ENCODE measurements at regions not wholly inside any gene's neighbourhood (a gene's known extent, or its start where the extent isn't known, plus 50 kb on each side); places are given as distances from the start of the nearest gene placed in this dataset.

GRCh38 chr2:221680548-221680947 lies 108.4 kb upstream of the EPHA4 start:
- Histone ChIP-seq H3K27me3 (ENCODE audit: insufficient read depth, low read depth) (no peaks in the 10 kb centered on the region), H3F3A (ENCODE audit: insufficient read depth, low read depth) (no peaks in the 10 kb centered on the region), H3K4me3 (no peak overlapping the region), H3K4me2 (no peak overlapping the region), H3K36me3 (ENCODE audit: low read depth) (no peaks in the 10 kb centered on the region), H3K79me2 (ENCODE audit: low read depth) (no peaks in the 10 kb centered on the region), H3K9me2 (ENCODE audit: insufficient read depth) (no peaks in the 10 kb centered on the region), H3K27ac (no peak overlapping the region), H2AFZ (no peak overlapping the region), H3K4me1 (replicated peaks; ENCODE audit: insufficient read depth) (no peaks in the 10 kb centered on the region), H3K9me3 (ENCODE audit: insufficient read depth, low read depth) (no peaks in the 10 kb centered on the region), H4K20me1 (ENCODE audit: insufficient read depth) (no peaks in the 10 kb centered on the region)
- BruUV-seq (replicated peaks): no TSS peak
- TF ChIP-seq, protein P1, sequence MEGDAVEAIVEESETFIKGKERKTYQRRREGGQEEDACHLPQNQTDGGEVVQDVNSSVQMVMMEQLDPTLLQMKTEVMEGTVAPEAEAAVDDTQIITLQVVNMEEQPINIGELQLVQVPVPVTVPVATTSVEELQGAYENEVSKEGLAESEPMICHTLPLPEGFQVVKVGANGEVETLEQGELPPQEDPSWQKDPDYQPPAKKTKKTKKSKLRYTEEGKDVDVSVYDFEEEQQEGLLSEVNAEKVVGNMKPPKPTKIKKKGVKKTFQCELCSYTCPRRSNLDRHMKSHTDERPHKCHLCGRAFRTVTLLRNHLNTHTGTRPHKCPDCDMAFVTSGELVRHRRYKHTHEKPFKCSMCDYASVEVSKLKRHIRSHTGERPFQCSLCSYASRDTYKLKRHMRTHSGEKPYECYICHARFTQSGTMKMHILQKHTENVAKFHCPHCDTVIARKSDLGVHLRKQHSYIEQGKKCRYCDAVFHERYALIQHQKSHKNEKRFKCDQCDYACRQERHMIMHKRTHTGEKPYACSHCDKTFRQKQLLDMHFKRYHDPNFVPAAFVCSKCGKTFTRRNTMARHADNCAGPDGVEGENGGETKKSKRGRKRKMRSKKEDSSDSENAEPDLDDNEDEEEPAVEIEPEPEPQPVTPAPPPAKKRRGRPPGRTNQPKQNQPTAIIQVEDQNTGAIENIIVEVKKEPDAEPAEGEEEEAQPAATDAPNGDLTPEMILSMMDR (conservative IDR thresholded peaks at IDR 0.05): no peak
- intact Hi-C loops (cut with micrococcal nuclease; ENCODE audit: unreplicated experiment): no loop called here
- CTCF ChIA-PET: interaction anchor here (0.6 kb wide), 1 partner anchor 99 kb away, joined by 5 read pairs; no protein-coding TSS in a partner anchor
- no peak for DNase-seq
- POLR2A ChIA-PET (ENCODE audit: unreplicated experiment): no interaction called here

DNA sequence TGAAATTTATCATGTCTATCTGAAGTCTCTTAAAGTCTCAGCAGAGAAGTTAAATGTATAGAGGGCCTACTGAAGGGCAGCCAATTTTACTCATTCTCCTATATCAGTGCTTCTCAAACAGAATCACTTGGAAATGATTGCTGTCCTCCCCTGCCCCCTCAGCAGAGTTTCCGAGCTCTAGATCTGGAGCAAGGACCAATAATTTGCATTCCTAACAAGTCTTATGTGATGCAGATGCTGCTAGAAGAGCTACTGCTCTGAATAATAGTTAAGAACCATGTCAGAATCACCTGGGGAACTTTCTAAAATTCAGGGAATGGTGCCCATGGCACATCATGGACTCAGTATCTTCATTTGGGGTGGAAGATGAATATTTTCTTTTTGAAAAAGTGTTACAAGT lies 105.6 kb upstream of the EPHA4 start:
- DNase-seq: no peak
- CTCF ChIA-PET: no interaction called here
- Histone ChIP-seq H3K4me1 (replicated peaks; ENCODE audit: insufficient read depth) (no peaks in the 10 kb centered on the region), H3K4me3 (no peak overlapping the region), H3K9me2 (ENCODE audit: insufficient read depth) (no peaks in the 10 kb centered on the region), H3K79me2 (ENCODE audit: low read depth) (no peaks in the 10 kb centered on the region), H4K20me1 (ENCODE audit: insufficient read depth) (no peaks in the 10 kb centered on the region), H3K9me3 (ENCODE audit: insufficient read depth, low read depth) (no peaks in the 10 kb centered on the region), H3K36me3 (ENCODE audit: low read depth) (no peaks in the 10 kb centered on the region), H3F3A (ENCODE audit: insufficient read depth, low read depth) (no peaks in the 10 kb centered on the region), H2AFZ (no peak overlapping the region), H3K27me3 (ENCODE audit: insufficient read depth, low read depth) (no peaks in the 10 kb centered on the region), H3K27ac (no peak overlapping the region), H3K4me2 (no peak overlapping the region)
- BruUV-seq (replicated peaks): no TSS peak
- intact Hi-C loops (cut with micrococcal nuclease; ENCODE audit: unreplicated experiment): no loop called here
- no peak for TF ChIP-seq EZH2 (IDR thresholded peaks at IDR 0.05; ENCODE audit: low read depth)
- TF ChIP-seq, protein P1 (conservative IDR thresholded peaks at IDR 0.05): no peak
- POLR2A ChIA-PET (ENCODE audit: unreplicated experiment): interaction anchor here (0.6 kb wide), 1 partner anchor 9 kb away, joined by 6 read pairs; no protein-coding TSS in a partner anchor

- no peaks in the 10 kb centered on the region for H3K9me2 ChIP-seq (ENCODE audit: insufficient read depth)
- CTCF ChIA-PET: no interaction called here
- no TSS peak for BruUV-seq (replicated peaks)
- no peak overlapping the region for H2AFZ ChIP-seq
- no peak for DNase-seq
- no peak overlapping the region for H3K4me2 ChIP-seq
- POLR2A ChIA-PET (ENCODE audit: unreplicated experiment): no interaction called here
- 0 out of 2 replicates have a peak, but pooled peaks cover 3% of the 10 kb centered on the region for H3K9me3 ChIP-seq (ENCODE audit: insufficient read depth, low read depth)
- no peaks in the 10 kb centered on the region for H3K4me1 ChIP-seq (replicated peaks; ENCODE audit: insufficient read depth)
- no peak overlapping the region for H3K27ac ChIP-seq
- no peaks in the 10 kb centered on the region for H3K79me2 ChIP-seq (ENCODE audit: low read depth)
- TF ChIP-seq EZH2 (IDR thresholded peaks at IDR 0.05; ENCODE audit: low read depth): no peak
- TF ChIP-seq, protein P1 (conservative IDR thresholded peaks at IDR 0.05): no peak
- no peaks in the 10 kb centered on the region for H4K20me1 ChIP-seq (ENCODE audit: insufficient read depth)
- no peak overlapping the region for H3K4me3 ChIP-seq
- H3F3A ChIP-seq (ENCODE audit: insufficient read depth, low read depth): no peaks in the 10 kb centered on the region
- no peaks in the 10 kb centered on the region for H3K27me3 ChIP-seq (ENCODE audit: insufficient read depth, low read depth)
- intact Hi-C loops (cut with micrococcal nuclease; ENCODE audit: unreplicated experiment): no loop called here
- no peaks in the 10 kb centered on the region for H3K36me3 ChIP-seq (ENCODE audit: low read depth)
These were observed 104.6 kb upstream of the EPHA4 start for GRCh38 chr2:221676566-221677172.

All from PC-9 (cell line).